SK-N-SH (cell line): ENCODE measurements at regions not wholly inside any gene's neighbourhood (a gene's known extent, or its start where the extent isn't known, plus 50 kb on each side); places are given as distances from the start of the nearest gene placed in this dataset.

Source experiments
- CTCF ChIA-PET: fragments of 300-600, 350-600 bp; formaldehyde crosslinking; extraction: SDS; loops from one replicate; lab custom pipeline; 2021; lab: Yijun Ruan, JAX
- POLR2A ChIA-PET: fragments of 350-600 bp; sonication (Branson Sonifier 250); formaldehyde crosslinking; extraction: SDS; loops from one replicate; lab custom pipeline; 2020; ENCODE audit warnings: antibody characterized with exemption, inconsistent platforms; lab: Yijun Ruan, JAX
- DNase-seq: peaks from one replicate; pipeline ENCODE4 v3.0.0; 2012
- H2AFZ ChIP-seq: fragments of 200-600 bp; sonication (generic); 2 replicates; pipeline ENCODE4 v1.8.1; 2016; ENCODE audit warnings: antibody characterized with exemption, mild to moderate bottlenecking, low read depth
- H3F3A ChIP-seq: fragments of 200-600 bp; sonication (generic); replicated peaks from 2 replicates; pipeline ENCODE3; 2016; ENCODE audit warnings: antibody characterized with exemption, mild to moderate bottlenecking; ENCODE audit not compliant: insufficient read depth
- H3K27ac ChIP-seq, 2 experiments: fragments of 200-500 bp in 1 of 2; fragments of 200-600 bp in 1 of 2; sonication (Bioruptor generic) in 1 of 2; sonication (generic), shearing (Covaris generic) in 1 of 2; 2 replicates each; pipeline versions ENCODE4 v1.5.1 to v1.6.1; 2014 to 2016; ENCODE audit warnings: low read depth in 2 of 2, inconsistent platforms in 1 of 2, low read length in 1 of 2, mild to moderate bottlenecking in 1 of 2, mixed read lengths in 1 of 2
- H3K27me3 ChIP-seq: fragments of 200-600 bp; sonication (generic), shearing (Covaris generic); 2 replicates; pipeline ENCODE4 v1.6.1; 2016; ENCODE audit warnings: mixed run types; ENCODE audit not compliant: insufficient read depth
- H3K36me3 ChIP-seq, 2 experiments: fragments of 200-500 bp in 1 of 2; fragments of 200-600 bp in 1 of 2; sonication (Bioruptor generic) in 1 of 2; sonication (generic) in 1 of 2; replicated peaks in 1 of 2; 2 replicates each; pipeline versions ENCODE3 to v1.5.1; 2014 to 2016; ENCODE audit warnings: low read length in 1 of 2, mild to moderate bottlenecking in 1 of 2; ENCODE audit not compliant: insufficient read depth in 2 of 2, control insufficient read depth in 1 of 2
- H3K4me1 ChIP-seq, 2 experiments: fragments of 200-500 bp in 1 of 2; fragments of 200-600 bp in 1 of 2; sonication (Bioruptor generic) in 1 of 2; sonication (generic), shearing (Covaris generic) in 1 of 2; 2 replicates each; pipeline versions ENCODE4 v1.5.1 to v1.6.1; 2014 to 2016; ENCODE audit warnings: low read depth in 1 of 2, low read length in 1 of 2, mixed run types in 1 of 2; ENCODE audit not compliant: insufficient read depth in 2 of 2, control insufficient read depth in 1 of 2
- H3K4me2 ChIP-seq: fragments of 200-600 bp; sonication (generic), shearing (Covaris generic); 2 replicates; pipeline ENCODE4 v1.6.1; 2017; ENCODE audit warnings: mixed run types
- H3K4me3 ChIP-seq, 2 experiments: fragments of 200-500 bp in 1 of 2; fragments of 200-600 bp in 1 of 2; sonication (Bioruptor generic) in 1 of 2; sonication (generic), shearing (Covaris generic) in 1 of 2; 2 replicates each; pipeline versions ENCODE4 v1.5.1 to v1.8.1; 2014 to 2016; ENCODE audit warnings: low read depth in 2 of 2, inconsistent platforms in 1 of 2, low read length in 1 of 2, mild to moderate bottlenecking in 1 of 2, mixed read lengths in 1 of 2, moderate library complexity in 1 of 2
- H3K79me2 ChIP-seq: fragments of 200-600 bp; sonication (generic); 2 replicates; pipeline ENCODE4 v1.8.1; 2017; ENCODE audit warnings: mild to moderate bottlenecking; ENCODE audit not compliant: insufficient read depth
- H3K9ac ChIP-seq: fragments of 200-600 bp; sonication (generic); 2 replicates; pipeline ENCODE4 v1.6.1; 2017; ENCODE audit warnings: mixed run types
- H3K9me2 ChIP-seq: fragments of 200-600 bp; sonication (generic); 2 replicates; pipeline ENCODE4 v1.6.1; 2017; ENCODE audit warnings: mixed run types
- H3K9me3 ChIP-seq: fragments of 200-600 bp; sonication (generic); 2 replicates; pipeline ENCODE4 v1.6.1; 2017; ENCODE audit warnings: mixed run types, mild to moderate bottlenecking, moderate library complexity
- H4K20me1 ChIP-seq: fragments of 200-600 bp; sonication (generic); 2 replicates; pipeline ENCODE4 v1.6.1; 2017; ENCODE audit warnings: mild to moderate bottlenecking, mixed run types; ENCODE audit not compliant: insufficient read depth
- CHD2 ChIP-seq: fragments of 150-350 bp; IDR thresholded peaks from 2 replicates; pipeline ENCODE4 v1.6.1; 2018; ENCODE audit warnings: low read length; ENCODE audit not compliant: partially characterized antibody
- ELF1 ChIP-seq: IDR thresholded peaks from 2 replicates; pipeline ENCODE4 v1.4.0; 2012
- EP300 ChIP-seq, 2 experiments: IDR thresholded peaks; 2 replicates each; pipeline versions ENCODE4 v1.4.0 to v1.6.1; 2012; ENCODE audit warnings: borderline replicate concordance in 1 of 2, low read depth in 1 of 2, low read length in 1 of 2
- EZH2phosphoT487 ChIP-seq: fragments of 200-600 bp; sonication (generic); IDR thresholded peaks from 2 replicates; pipeline ENCODE4 v1.6.1; 2017; ENCODE audit warnings: low read depth, mixed run types, mild to moderate bottlenecking, antibody characterized with exemption, moderate library complexity, borderline replicate concordance
- FOXM1 ChIP-seq: IDR thresholded peaks from 2 replicates; pipeline ENCODE4 v1.4.0; 2012; ENCODE audit warnings: low read depth, mild to moderate bottlenecking
- GABPA ChIP-seq: IDR thresholded peaks from 2 replicates; pipeline ENCODE4 v1.4.0; 2012; ENCODE audit warnings: low read depth, mild to moderate bottlenecking
- GATA2 ChIP-seq: sonication (generic); formaldehyde crosslinking; IDR thresholded peaks from 2 replicates; pipeline ENCODE4 v1.5.0; 2020; ENCODE audit warnings: mild to moderate bottlenecking, missing genetic modification reagents
- JUND ChIP-seq: IDR thresholded peaks from 2 replicates; pipeline ENCODE4 v1.4.0; 2012
- MXI1 ChIP-seq: IDR thresholded peaks from 2 replicates; pipeline ENCODE4 v1.6.1; 2012; ENCODE audit warnings: mild to moderate bottlenecking, low read depth, low read length, improper control_type of control experiment
- NRF1 ChIP-seq: IDR thresholded peaks from 2 replicates; pipeline ENCODE4 v1.6.1; 2012; ENCODE audit warnings: low read depth, mild to moderate bottlenecking, low read length
- RAD21 ChIP-seq: IDR thresholded peaks from 2 replicates; pipeline ENCODE4 v1.6.1; 2012; ENCODE audit warnings: mild to moderate bottlenecking, low read length
- RFX5 ChIP-seq: IDR thresholded peaks from 2 replicates; pipeline ENCODE4 v1.6.1; 2012; ENCODE audit warnings: mild to moderate bottlenecking, improper control_type of control experiment, low read length
- TCF12 ChIP-seq: IDR thresholded peaks from 2 replicates; pipeline ENCODE4 v1.4.0; 2012
- TEAD4 ChIP-seq: IDR thresholded peaks from 2 replicates; pipeline ENCODE4 v1.4.0; 2012; ENCODE audit warnings: mild to moderate bottlenecking, borderline replicate concordance; ENCODE audit not compliant: insufficient read depth
- WGBS: methylation state at CpG from one replicate; pipeline ENCODE4 v1.1.6; 2017; ENCODE audit warnings: low lambda C conversion rate; 5-methylcytosine and 5-hydroxymethylcytosine counted together
- TF ChIP-seq, protein P1 (sequence below): IDR thresholded peaks from 2 replicates; pipeline ENCODE4 v1.4.0; 2012; ENCODE audit warnings: low read depth, borderline replicate concordance
- TF ChIP-seq, protein P2 (sequence below): IDR thresholded peaks from 2 replicates; pipeline ENCODE4 v1.4.0; 2012; ENCODE audit warnings: low read depth, borderline replicate concordance
- TF ChIP-seq, protein P3 (sequence below): fragments of 150-350 bp; IDR thresholded peaks from 2 replicates; pipeline ENCODE4 v1.6.1; 2016; ENCODE audit warnings: mild to moderate bottlenecking, low read depth, low read length
- TF ChIP-seq, protein P4 (sequence below): IDR thresholded peaks from 2 replicates; pipeline ENCODE4; 2012
- TF ChIP-seq, protein P5 (sequence below): IDR thresholded peaks from 2 replicates; pipeline ENCODE4 v1.6.1; 2012; ENCODE audit warnings: mild to moderate bottlenecking, low read depth, low read length, moderate library complexity

DNA sequence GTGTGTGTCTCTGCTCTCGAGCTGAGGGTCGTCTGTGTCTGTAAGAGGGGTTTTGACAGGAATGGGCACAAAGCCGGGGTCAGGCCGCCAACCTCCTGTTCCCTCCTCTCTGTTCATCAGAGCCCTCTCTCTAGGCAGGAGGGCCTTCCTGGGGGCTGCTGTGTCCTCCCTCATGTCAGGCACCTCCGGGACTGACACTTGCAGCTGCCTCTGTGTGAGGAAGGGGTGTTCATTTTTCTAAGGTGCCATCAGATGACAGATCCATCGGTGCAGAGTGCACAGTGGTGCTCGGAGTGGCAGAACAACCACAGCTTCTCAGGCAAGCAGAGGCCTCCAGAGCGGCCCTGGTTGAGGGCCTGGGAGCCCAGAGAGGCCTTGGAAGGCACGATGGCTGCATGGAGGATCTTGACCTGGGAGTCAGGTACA is 265.4 kb upstream of the B3GAT1 start:
- WGBS: 37% methylated on average over 4 of the region's 9 CpGs
- Histone ChIP-seq H3K9ac (no peak overlapping the region), H2AFZ (no peak overlapping the region), H3K79me2 (no peaks in the 10 kb centered on the region), H4K20me1 (no peaks in the 10 kb centered on the region), H3K9me2 (no peaks in the 10 kb centered on the region), H3K4me3 (no peak overlapping the region), H3K4me2 (no peak overlapping the region), H3K27me3 (no peaks in the 10 kb centered on the region), H3F3A (no peaks in the 10 kb centered on the region), H3K4me1 (no peaks in the 10 kb centered on the region; a peak in 1 of 4 replicates), H3K27ac (no peak overlapping the region), H3K36me3 (no peaks in the 10 kb centered on the region), H3K9me3 (no peaks in the 10 kb centered on the region)
- ChIA-PET POLR2A (no interaction called here), CTCF (interaction anchor here (1.1 to 1.2 kb wide), 2 partner anchors 10 to 98 kb away, joined by 3 to 4 read pairs; no protein-coding TSS in a partner anchor)
- TF ChIP-seq GABPA: no peak
- TF ChIP-seq, protein P1, sequence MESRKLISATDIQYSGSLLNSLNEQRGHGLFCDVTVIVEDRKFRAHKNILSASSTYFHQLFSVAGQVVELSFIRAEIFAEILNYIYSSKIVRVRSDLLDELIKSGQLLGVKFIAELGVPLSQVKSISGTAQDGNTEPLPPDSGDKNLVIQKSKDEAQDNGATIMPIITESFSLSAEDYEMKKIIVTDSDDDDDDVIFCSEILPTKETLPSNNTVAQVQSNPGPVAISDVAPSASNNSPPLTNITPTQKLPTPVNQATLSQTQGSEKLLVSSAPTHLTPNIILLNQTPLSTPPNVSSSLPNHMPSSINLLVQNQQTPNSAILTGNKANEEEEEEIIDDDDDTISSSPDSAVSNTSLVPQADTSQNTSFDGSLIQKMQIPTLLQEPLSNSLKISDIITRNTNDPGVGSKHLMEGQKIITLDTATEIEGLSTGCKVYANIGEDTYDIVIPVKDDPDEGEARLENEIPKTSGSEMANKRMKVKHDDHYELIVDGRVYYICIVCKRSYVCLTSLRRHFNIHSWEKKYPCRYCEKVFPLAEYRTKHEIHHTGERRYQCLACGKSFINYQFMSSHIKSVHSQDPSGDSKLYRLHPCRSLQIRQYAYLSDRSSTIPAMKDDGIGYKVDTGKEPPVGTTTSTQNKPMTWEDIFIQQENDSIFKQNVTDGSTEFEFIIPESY: no peak
- no peak for TF ChIP-seq ELF1
- TF ChIP-seq NRF1: no peak
- TF ChIP-seq, protein P2, sequence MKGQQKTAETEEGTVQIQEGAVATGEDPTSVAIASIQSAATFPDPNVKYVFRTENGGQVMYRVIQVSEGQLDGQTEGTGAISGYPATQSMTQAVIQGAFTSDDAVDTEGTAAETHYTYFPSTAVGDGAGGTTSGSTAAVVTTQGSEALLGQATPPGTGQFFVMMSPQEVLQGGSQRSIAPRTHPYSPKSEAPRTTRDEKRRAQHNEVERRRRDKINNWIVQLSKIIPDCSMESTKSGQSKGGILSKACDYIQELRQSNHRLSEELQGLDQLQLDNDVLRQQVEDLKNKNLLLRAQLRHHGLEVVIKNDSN: no peak
- TF ChIP-seq, protein P3, sequence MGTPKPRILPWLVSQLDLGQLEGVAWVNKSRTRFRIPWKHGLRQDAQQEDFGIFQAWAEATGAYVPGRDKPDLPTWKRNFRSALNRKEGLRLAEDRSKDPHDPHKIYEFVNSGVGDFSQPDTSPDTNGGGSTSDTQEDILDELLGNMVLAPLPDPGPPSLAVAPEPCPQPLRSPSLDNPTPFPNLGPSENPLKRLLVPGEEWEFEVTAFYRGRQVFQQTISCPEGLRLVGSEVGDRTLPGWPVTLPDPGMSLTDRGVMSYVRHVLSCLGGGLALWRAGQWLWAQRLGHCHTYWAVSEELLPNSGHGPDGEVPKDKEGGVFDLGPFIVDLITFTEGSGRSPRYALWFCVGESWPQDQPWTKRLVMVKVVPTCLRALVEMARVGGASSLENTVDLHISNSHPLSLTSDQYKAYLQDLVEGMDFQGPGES: no peak
- no peak for TF ChIP-seq RAD21
- no peak for TF ChIP-seq CHD2
- TF ChIP-seq, protein P4, sequence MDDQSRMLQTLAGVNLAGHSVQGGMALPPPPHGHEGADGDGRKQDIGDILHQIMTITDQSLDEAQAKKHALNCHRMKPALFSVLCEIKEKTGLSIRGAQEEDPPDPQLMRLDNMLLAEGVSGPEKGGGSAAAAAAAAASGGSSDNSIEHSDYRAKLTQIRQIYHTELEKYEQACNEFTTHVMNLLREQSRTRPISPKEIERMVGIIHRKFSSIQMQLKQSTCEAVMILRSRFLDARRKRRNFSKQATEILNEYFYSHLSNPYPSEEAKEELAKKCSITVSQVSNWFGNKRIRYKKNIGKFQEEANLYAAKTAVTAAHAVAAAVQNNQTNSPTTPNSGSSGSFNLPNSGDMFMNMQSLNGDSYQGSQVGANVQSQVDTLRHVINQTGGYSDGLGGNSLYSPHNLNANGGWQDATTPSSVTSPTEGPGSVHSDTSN: no peak
- TF ChIP-seq TEAD4: no peak
- TF ChIP-seq FOXM1: no peak
- no peak for TF ChIP-seq EP300 (IDR thresholded peaks at IDR 0.05; ENCODE audit: borderline replicate concordance in 1 of 2, low read depth in 1 of 2, low read length in 1 of 2)
- no peak for TF ChIP-seq RFX5
- no peak for TF ChIP-seq EZH2phosphoT487
- TF ChIP-seq JUND: no peak
- TF ChIP-seq MXI1: no peak
- no peak for TF ChIP-seq TCF12
- TF ChIP-seq, protein P5, sequence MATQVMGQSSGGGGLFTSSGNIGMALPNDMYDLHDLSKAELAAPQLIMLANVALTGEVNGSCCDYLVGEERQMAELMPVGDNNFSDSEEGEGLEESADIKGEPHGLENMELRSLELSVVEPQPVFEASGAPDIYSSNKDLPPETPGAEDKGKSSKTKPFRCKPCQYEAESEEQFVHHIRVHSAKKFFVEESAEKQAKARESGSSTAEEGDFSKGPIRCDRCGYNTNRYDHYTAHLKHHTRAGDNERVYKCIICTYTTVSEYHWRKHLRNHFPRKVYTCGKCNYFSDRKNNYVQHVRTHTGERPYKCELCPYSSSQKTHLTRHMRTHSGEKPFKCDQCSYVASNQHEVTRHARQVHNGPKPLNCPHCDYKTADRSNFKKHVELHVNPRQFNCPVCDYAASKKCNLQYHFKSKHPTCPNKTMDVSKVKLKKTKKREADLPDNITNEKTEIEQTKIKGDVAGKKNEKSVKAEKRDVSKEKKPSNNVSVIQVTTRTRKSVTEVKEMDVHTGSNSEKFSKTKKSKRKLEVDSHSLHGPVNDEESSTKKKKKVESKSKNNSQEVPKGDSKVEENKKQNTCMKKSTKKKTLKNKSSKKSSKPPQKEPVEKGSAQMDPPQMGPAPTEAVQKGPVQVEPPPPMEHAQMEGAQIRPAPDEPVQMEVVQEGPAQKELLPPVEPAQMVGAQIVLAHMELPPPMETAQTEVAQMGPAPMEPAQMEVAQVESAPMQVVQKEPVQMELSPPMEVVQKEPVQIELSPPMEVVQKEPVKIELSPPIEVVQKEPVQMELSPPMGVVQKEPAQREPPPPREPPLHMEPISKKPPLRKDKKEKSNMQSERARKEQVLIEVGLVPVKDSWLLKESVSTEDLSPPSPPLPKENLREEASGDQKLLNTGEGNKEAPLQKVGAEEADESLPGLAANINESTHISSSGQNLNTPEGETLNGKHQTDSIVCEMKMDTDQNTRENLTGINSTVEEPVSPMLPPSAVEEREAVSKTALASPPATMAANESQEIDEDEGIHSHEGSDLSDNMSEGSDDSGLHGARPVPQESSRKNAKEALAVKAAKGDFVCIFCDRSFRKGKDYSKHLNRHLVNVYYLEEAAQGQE: no peak
- TF ChIP-seq GATA2 (CRISPR knock-in tag): no peak
- no peak for DNase-seq
